ENCODE measurements at regions not wholly inside any gene's neighbourhood (a gene's known extent, or its start where the extent isn't known, plus 50 kb on each side); places are given as distances from the start of the nearest gene placed in this dataset.
"Not testable (repeated sequence)": the region's sequence is repeated elsewhere in the genome, so short reads cannot be mapped to it uniquely, and the experiment has no call there.

GRCh38 chr3:6750782-6751181, 110.1 kb upstream of the GRM7 start:
- H3K36me3 ChIP-seq, result no peaks in the 10 kb centered on the region
- intact Hi-C loops (cut with DNase I), result no loop called here

GRCh38 chr3:6753536-6753935, 107.4 kb upstream of the GRM7 start:
- no peak for DNase-seq
- TF ChIP-seq CTCF (IDR thresholded peaks at IDR 0.05) (no peak), POLR2A (IDR thresholded peaks at IDR 0.05) (no peak)
- Histone ChIP-seq H3K4me1 (no peaks in the 10 kb centered on the region), H3K27me3 (no peaks in the 10 kb centered on the region), H3K36me3 (no peaks in the 10 kb centered on the region), H3K4me3 (replicated peaks in 1 of 3) (no peak overlapping the region), H3K9me3 (no peaks in the 10 kb centered on the region), H3K27ac (no peak overlapping the region)
- intact Hi-C loops (cut with DNase I), result no loop called here
- 83 to 88% methylated on average over 2 of the region's 2 CpGs for WGBS, 2 donors

More at GRCh38 chr3:6750782-6751181, 110.1 kb upstream of the GRM7 start:
- no peaks in the 10 kb centered on the region for H3K27me3 ChIP-seq
- no peak overlapping the region for H3K27ac ChIP-seq
- no peak for DNase-seq
- TF ChIP-seq POLR2A (IDR thresholded peaks at IDR 0.05), result no peak
- no peak for TF ChIP-seq CTCF (IDR thresholded peaks at IDR 0.05)
- no peaks in the 10 kb centered on the region for H3K9me3 ChIP-seq
- no peaks in the 10 kb centered on the region for H3K4me1 ChIP-seq
- H3K4me3 ChIP-seq (replicated peaks in 1 of 3), result no peak overlapping the region

- H3K4me1 ChIP-seq; DNase-seq; intact Hi-C loops (cut with DNase I); H3K36me3 ChIP-seq; H3K27me3 ChIP-seq; H3K27ac ChIP-seq; H3K9me3 ChIP-seq; H3K4me3 ChIP-seq (replicated peaks in 1 of 3): not testable (repeated sequence)
- 88 to 90% methylated on average over 31 to 32 of the region's 32 CpGs for WGBS, 2 donors
Measured at GRCh38 chr3:6769532-6770396, 91.2 kb upstream of the GRM7 start.

DNA sequence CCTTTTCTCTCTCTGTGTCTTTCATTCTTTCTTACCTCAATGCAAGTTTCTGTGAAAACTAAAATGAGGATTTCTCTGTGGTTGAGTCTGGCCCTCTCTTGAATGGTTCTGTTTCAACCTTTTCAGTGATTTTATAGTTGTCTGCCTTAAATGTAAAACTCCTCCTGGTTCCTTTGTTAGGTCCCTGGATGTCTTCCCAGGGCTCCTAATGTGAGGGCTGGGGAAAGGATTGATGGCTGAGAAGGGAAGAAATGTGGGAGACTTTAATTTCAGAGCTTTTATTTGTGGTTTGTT, 90.6 kb upstream of the GRM7 start:
- Histone ChIP-seq H3K27ac (no peak overlapping the region), H3K4me1 (no peaks in the 10 kb centered on the region), H3K9me3 (no peaks in the 10 kb centered on the region), H3K27me3 (no peaks in the 10 kb centered on the region), H3K4me3 (replicated peaks in 1 of 3) (no peak overlapping the region), H3K36me3 (no peaks in the 10 kb centered on the region)
- intact Hi-C loops (cut with DNase I), result no loop called here
- TF ChIP-seq CTCF (IDR thresholded peaks at IDR 0.05) (no peak), POLR2A (IDR thresholded peaks at IDR 0.05) (no peak)
- no peak for DNase-seq

DNA sequence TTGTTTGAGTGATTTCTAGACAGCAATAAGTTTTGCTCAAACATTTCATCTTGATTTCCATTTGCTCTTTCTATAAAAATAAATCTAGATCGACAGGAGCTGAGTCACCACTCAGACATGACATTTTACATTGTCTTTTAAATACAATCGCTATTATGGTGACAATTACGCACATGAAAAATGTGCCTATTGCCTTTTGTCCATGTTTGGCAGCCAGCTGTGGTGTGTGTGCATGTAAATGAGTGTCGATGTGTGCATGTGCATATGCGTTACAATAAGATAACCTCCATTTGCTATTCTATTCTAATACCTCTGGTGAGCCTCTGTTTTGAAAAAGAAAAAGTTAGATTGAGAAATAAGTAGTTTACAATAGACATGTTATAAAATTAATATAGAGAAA, 89.7 kb upstream of the GRM7 start:
- no peak overlapping the region for H3K27ac ChIP-seq
- H3K36me3 ChIP-seq, result no peaks in the 10 kb centered on the region
- intact Hi-C loops (cut with DNase I), result no loop called here
- H3K9me3 ChIP-seq, result no peaks in the 10 kb centered on the region
- H3K4me1 ChIP-seq, result no peaks in the 10 kb centered on the region
- DNase-seq, result no peak
- TF ChIP-seq POLR2A (IDR thresholded peaks at IDR 0.05) (no peak), CTCF (IDR thresholded peaks at IDR 0.05) (no peak)
- 70 to 81% methylated on average over 5 of the region's 5 CpGs for WGBS, 2 donors
- H3K4me3 ChIP-seq (replicated peaks in 1 of 3), result no peak overlapping the region
- H3K27me3 ChIP-seq, result no peaks in the 10 kb centered on the region
